ENCODE measurements at regions not wholly inside any gene's neighbourhood (a gene's known extent, or its start where the extent isn't known, plus 50 kb on each side); places are given as distances from the start of the nearest gene placed in this dataset.

DNA sequence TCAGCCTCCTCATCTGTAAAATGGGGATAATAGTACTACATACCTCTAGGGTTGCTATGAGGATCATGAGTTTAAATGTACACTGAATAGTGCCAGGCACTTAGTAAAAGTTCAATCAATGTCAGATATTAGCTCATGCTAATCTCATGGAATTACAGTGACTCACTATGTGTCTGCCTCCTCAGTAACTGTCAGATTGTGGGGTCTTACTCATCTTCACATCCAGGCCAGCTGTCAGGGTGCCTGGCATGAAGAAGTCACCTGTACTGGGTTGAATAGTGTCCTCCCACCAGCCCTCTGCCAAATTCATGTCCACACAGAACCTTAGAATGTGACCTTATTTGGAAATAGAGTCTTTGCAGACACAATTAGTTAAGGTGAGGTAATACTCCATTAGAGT lies 54.3 kb upstream of the STIM2 start:
- peak; percentile 59 for ATAC-seq

- ATAC-seq: no peak
Measured at GRCh38 chr4:26807330-26807729, 53.3 kb upstream of the STIM2 start.

DNA sequence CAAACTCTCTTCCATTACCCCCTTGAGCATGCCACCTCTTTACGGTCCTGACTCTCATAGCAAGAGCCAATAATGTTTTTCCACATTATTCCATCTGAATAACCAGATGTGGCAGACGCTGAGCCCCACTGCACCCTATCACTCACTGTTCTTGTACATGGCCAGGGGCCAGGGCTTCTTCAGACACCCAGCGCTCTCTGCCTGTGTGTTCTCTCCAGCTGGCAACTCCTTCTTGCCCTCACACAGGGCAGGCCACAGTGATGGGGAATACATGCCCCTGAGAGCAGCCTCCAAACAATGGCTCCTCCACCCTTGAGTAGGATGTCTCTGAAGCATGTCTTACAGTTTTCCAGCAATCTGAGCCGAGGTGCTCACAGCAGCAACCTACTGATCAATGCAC lies 50.8 kb upstream of the STIM2 start:
- no peak for ATAC-seq
